Retinal pigment epithelial cell (primary cell): ENCODE measurements at regions not wholly inside any gene's neighbourhood (a gene's known extent, or its start where the extent isn't known, plus 50 kb on each side); places are given as distances from the start of the nearest gene placed in this dataset.
"Not testable (repeated sequence)": the region's sequence is repeated elsewhere in the genome, so short reads cannot be mapped to it uniquely, and the experiment has no call there.

ENCODE experiments used
- DNase-seq: peaks from one replicate; pipeline ENCODE4 v3.0.0-alpha.2; 2010; ENCODE audit warnings: low read depth
- H3K4me3 ChIP-seq: 2 replicates; pipeline ENCODE4 v1.5.1; 2011; ENCODE audit warnings: mild to moderate bottlenecking, low read length, control low read depth, moderate library complexity
- CTCF ChIP-seq: conservative IDR thresholded peaks from 2 replicates; pipeline ENCODE4 v1.5.1; 2011; ENCODE audit warnings: low read depth, low read length, control low read depth, inconsistent platforms

DNA sequence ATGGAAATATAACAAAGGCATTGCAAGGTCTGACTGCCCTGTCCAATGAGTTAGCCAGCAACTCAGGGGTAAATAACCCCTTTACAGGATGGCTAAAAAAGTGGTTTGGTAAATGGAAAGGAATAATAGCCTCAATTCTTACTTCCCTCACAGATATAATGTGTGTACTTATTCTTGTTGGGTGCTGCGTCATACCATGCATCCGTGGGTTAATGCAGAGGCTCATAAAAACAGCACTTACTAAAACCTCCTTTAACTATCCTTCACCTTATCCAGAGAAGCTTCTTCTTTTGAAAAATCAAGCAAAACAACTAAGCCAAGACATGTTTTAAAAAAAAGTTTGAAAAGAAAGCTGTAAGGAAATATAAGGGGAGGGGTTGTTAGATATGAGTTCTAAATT lies 301.0 kb downstream of the PAPSS1 start:
- no peak overlapping the region for H3K4me3 ChIP-seq
- no peak for TF ChIP-seq CTCF
- no peak for DNase-seq

GRCh38 chr4:107415490-107415889 lies 304.5 kb downstream of the PAPSS1 start:
- not testable (repeated sequence) for H3K4me3 ChIP-seq, DNase-seq

DNA sequence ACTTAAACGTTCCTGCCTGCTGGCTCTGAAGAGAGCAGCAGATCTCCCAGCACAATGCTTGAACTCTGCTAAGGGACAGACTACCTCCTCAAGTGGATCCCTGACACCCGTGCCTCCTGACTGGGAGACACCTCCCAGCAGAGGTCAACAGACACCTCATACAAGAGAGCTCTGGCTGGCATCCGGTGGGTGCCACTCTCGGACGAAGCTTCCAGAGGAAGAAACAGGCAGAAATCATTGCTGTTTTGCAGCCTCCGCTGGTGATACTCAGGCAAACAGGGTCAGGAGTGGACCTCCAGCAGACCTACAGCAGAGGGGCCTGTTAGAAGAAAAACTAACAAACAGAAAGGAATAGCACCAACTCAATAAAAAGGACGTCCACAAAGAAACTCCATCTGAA lies 310.2 kb downstream of the PAPSS1 start:
- H3K4me3 ChIP-seq, DNase-seq: not testable (repeated sequence)

DNA sequence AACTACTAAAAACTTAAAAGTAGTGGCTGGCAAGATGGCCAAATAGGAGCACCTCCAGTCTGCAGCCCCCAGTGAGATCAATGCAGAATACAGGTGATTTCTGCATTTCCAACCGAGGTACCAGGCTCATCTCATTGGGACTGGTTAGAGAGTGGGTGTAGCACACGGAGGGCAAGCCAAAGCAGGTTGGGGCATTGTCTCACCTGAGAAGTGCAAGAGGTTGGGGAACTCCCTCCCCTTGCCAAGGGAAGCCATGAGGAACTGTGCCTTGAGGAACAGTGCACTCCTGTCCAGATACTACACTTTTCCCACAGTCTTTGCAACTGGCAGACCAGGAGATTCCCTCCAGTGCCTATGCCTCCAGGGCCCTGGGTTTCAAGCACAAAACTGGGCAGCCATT lies 311.1 kb downstream of the PAPSS1 start:
- no peak for TF ChIP-seq CTCF
- H3K4me3 ChIP-seq: no peak overlapping the region
- no peak for DNase-seq

GRCh38 chr4:107404591-107405300 lies 315.3 kb downstream of the PAPSS1 start:
- no peak for DNase-seq
- no peak for TF ChIP-seq CTCF
- H3K4me3 ChIP-seq: no peak overlapping the region

DNA sequence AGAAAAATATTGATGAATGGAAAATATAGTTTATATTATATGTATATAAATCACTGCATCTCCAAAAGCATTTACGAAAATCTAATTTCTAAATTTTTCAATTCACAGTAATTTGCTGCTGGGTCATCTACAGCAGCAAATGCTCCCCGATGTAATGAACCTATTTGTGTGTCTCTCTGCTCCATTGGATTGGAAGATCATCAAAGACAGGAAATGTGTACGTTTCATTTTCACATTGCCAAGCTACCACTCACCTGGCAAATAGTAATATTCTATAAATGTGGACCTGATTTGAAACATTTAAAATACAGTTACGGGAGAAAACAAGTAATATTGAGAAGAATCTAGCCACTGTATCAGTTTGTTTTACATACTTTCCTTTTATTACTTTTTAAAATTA lies 317.7 kb downstream of the PAPSS1 start:
- H3K4me3 ChIP-seq: no peak overlapping the region
- TF ChIP-seq CTCF: no peak
- DNase-seq: no peak

DNA sequence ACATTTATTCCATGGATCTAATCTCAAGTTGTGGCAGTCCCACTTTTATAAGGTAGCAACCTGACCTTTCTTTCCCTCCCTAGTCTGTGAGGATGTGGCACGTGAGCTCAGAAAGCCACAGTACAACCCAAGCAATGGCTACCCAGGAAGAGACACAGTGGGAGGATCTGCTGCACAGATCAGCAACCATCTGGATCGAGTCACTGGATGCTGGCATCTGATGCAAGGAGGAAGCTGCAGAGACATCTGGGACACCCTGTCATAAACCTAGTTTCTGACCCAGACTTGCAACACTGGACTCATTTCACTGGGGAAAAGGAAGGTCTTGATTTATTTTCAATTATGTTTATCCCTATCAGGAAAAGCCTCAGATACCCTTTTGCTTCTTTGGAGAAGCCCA lies 327.1 kb downstream of the PAPSS1 start:
- no peak for TF ChIP-seq CTCF
- H3K4me3 ChIP-seq: no peak overlapping the region
- no peak for DNase-seq

GRCh38 chr4:107392380-107392779 lies 327.7 kb downstream of the PAPSS1 start:
- TF ChIP-seq CTCF: no peak
- H3K4me3 ChIP-seq: no peak overlapping the region
- DNase-seq: no peak
